T47D (cell line): ENCODE measurements at regions not wholly inside any gene's neighbourhood (a gene's known extent, or its start where the extent isn't known, plus 50 kb on each side); places are given as distances from the start of the nearest gene placed in this dataset.

Source experiments
- DNase-seq, 2 experiments: peaks; one replicate each; pipeline versions ENCODE4 v3.0.0 to v3.0.0-alpha.2; 2011 to 2012; ENCODE audit warnings: low read depth in 1 of 2, low spot score in 1 of 2
- JUND ChIP-seq: IDR thresholded peaks from 2 replicates; pipeline ENCODE4 v1.6.1; 2012; ENCODE audit warnings: low read depth
- in situ Hi-C: cut with HindIII; loops from 2 replicates; pipeline ENCODE4 v1.10.0; 2016; ENCODE audit warnings: low sequenced_read_pairs, low pct_unique_long_range_greater_than_20kb

GRCh38 chr10:78906734-78907390 lies 161.9 kb upstream of the ZMIZ1 start:
- in situ Hi-C loops, result no loop called here
- no peak for DNase-seq
- no peak for TF ChIP-seq JUND

GRCh38 chr10:78907551-78908211 lies 161.1 kb upstream of the ZMIZ1 start:
- in situ Hi-C loops, result no loop called here
- TF ChIP-seq JUND, result no peak
- DNase-seq, result no peak

GRCh38 chr10:78909221-78909620 lies 159.5 kb upstream of the ZMIZ1 start:
- in situ Hi-C loops, result no loop called here
- no peak for DNase-seq
- TF ChIP-seq JUND, result no peak

GRCh38 chr10:78910021-78910420 lies 158.7 kb upstream of the ZMIZ1 start:
- TF ChIP-seq JUND, result no peak
- in situ Hi-C loops, result no loop called here
- no peak for DNase-seq

DNA sequence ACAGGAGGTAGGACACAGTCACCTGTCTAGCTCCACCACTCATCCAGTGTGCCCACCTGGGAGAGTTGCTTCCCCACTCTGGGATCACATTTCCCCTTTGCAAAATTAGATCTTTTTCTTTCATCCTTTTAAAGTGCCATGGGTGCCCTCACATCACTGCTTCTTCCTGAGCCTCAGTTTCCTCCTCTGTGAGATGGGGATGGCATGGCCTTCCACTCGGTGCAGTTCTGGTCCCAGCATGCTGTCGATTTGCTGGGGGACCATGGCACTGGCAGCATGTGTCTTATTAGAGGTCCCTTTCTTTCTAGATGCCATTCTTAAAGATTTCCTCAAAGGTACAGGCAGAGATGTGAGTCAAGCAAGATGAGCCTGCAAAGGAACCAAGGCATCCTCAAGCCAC lies 158.3 kb upstream of the ZMIZ1 start:
- TF ChIP-seq JUND, result no peak
- no peak for DNase-seq
- in situ Hi-C loops, result no loop called here

DNA sequence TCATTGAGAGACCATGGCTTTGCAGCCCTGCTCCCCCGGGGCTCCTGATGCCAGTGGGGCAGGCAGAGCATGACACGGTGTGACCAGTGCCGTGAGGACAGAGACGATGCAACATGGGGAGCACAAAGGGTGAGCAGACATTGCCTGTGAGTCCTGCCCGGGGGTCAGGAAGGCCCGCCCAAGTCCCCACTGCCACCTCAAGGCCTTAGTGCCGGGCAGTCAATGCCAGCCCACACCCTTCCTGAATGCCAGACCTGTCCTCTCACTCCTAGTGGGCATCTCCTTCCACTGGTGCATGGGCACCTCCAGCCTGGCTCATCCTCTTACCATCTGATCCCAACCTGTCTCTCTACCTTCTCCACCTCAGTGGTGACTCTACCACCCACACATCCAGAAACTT lies 157.9 kb upstream of the ZMIZ1 start:
- in situ Hi-C loops, result no loop called here
- no peak for TF ChIP-seq JUND
- DNase-seq, result no peak

GRCh38 chr10:78911533-78912340 lies 157.0 kb upstream of the ZMIZ1 start:
- no peak for DNase-seq
- in situ Hi-C loops, result no loop called here
- TF ChIP-seq JUND, result no peak

- DNase-seq, result no peak
- in situ Hi-C loops, result no loop called here
- no peak for TF ChIP-seq JUND
Measured at GRCh38 chr10:78912361-78913218, 156.2 kb upstream of the ZMIZ1 start.

DNA sequence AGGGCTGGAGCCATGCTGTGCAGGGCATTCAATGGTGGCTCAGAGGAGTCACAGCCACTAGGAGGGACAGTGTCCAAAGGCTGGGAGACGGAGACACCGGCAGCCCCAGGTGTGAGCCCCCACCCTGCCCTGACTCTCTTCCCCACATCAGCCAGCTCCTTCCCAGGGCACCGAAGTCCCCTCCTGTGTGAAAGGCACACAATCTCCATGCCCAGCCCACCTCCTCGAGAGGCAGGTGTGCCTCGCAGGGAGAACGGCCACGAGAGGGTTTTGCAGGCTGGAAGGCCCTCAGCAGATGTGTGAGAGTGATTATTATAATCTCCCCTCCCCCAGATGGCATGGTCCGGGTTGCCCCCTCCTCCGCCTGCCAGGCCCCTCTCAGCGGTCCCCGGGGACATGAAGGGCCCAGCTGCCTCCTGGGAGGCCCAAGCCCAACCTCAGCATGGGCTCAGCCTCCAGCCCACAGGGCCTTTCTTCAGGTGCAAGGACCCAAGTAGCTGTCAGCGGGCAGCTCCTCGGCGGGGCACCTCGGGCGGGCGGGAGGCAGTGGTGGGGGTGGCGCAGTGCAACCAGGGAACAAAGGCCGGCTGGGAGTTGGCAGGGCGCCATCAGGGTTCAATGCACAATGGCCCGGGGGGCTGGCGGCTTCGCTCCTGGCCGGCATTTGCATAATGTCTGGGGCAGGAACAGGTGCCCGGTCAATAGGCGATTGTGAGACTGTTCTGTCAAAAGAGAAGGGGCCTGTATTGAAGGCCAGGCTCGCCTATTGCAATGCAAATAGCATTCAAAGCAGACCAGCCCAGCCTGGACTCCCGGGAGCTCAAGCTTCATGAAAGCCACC lies 155.3 kb upstream of the ZMIZ1 start:
- in situ Hi-C loops, result no loop called here
- peak in 1 of 2 experiments; percentile 45 for DNase-seq
- no peak for TF ChIP-seq JUND

GRCh38 chr10:78914060-78914378 lies 154.7 kb upstream of the ZMIZ1 start:
- in situ Hi-C loops, result no loop called here
- no peak for DNase-seq

DNA sequence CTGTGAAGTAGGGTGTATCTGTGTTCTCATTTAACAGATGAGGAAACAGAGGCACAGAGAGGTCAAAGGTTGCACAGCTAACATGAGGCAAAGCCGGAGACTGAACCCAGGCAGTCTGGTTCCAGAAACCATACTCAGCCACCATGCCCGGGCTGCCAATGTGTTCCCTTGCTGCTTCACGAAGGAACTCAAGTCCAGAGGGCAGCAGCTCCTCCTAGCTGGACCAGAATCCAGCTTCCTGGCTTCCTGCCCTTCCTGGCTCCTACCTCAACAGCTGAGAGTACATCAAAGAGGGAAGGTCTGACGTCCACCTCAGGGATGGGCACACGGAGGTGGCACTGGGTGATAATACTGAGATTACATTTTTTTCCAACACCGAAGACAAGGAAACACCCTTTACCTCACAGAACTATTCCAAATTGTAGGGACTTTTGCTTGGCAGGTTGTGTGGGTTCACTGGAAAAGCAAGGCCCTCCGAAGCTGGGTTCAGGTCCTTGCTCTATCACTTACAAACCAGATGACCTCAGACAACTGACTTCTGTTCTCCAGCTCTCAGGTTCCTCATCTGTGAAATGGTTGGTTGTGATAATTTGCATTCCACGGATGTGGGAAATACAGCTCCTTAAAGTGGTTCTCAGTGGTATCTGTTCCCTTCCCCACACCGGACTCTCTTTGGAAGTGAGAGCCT lies 154.1 kb upstream of the ZMIZ1 start:
- no peak for TF ChIP-seq JUND
- in situ Hi-C loops, result no loop called here
- peak in 1 of 2 experiments; percentile 45 for DNase-seq

More at GRCh38 chr10:78914060-78914378, 154.7 kb upstream of the ZMIZ1 start:
- TF ChIP-seq JUND, result no peak
